GM12865 (cell line): ENCODE measurements at regions not wholly inside any gene's neighbourhood (a gene's known extent, or its start where the extent isn't known, plus 50 kb on each side); places are given as distances from the start of the nearest gene placed in this dataset.

Experiments used
- DNase-seq: peaks from one replicate; pipeline ENCODE4 v3.0.0; 2010; ENCODE audit warnings: low read depth
- H3K4me3 ChIP-seq: 2 replicates; pipeline ENCODE4 v1.5.1; 2011; ENCODE audit warnings: mild to moderate bottlenecking, low read depth, low read length, control low read depth
- TF ChIP-seq, protein P1 (sequence below): IDR thresholded peaks from 2 replicates; pipeline ENCODE4 v1.5.1; 2011; ENCODE audit warnings: low read length, control low read depth, low read depth, inconsistent platforms; ENCODE audit not compliant: insufficient read depth; ENCODE audit errors: missing control alignments

DNA sequence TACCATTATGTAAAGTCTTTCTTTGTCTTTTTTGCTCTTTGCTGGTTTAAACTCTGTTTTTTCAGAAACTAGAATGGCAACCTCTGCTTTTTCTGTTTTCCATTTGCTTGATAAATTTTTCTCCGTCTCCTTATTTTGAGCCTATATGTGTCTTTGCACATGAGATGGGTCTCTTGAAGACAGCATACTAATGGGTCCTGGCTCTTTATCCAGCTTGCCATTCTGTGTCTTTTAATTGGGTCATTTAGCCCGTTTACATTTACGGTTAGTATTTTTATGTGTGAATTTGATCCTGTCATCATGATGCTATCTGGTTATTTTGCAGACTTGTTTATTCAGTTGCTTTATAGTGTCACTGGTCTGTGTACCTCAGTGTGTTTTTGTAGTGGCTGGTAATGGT is 207.9 kb upstream of the TMEM260 start:
- TF ChIP-seq, protein P1, sequence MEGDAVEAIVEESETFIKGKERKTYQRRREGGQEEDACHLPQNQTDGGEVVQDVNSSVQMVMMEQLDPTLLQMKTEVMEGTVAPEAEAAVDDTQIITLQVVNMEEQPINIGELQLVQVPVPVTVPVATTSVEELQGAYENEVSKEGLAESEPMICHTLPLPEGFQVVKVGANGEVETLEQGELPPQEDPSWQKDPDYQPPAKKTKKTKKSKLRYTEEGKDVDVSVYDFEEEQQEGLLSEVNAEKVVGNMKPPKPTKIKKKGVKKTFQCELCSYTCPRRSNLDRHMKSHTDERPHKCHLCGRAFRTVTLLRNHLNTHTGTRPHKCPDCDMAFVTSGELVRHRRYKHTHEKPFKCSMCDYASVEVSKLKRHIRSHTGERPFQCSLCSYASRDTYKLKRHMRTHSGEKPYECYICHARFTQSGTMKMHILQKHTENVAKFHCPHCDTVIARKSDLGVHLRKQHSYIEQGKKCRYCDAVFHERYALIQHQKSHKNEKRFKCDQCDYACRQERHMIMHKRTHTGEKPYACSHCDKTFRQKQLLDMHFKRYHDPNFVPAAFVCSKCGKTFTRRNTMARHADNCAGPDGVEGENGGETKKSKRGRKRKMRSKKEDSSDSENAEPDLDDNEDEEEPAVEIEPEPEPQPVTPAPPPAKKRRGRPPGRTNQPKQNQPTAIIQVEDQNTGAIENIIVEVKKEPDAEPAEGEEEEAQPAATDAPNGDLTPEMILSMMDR, result no peak
- no peak for DNase-seq
- H3K4me3 ChIP-seq, result no peak overlapping the region

- TF ChIP-seq, protein P1, result no peak
- DNase-seq, result no peak
- H3K4me3 ChIP-seq, result no peak overlapping the region
These were observed 205.2 kb upstream of the TMEM260 start for GRCh38 chr14:56374421-56374820.

- DNase-seq, result no peak
- TF ChIP-seq, protein P1, result no peak
- no peak overlapping the region for H3K4me3 ChIP-seq
These were observed 201.6 kb upstream of the TMEM260 start for GRCh38 chr14:56378046-56378445.

DNA sequence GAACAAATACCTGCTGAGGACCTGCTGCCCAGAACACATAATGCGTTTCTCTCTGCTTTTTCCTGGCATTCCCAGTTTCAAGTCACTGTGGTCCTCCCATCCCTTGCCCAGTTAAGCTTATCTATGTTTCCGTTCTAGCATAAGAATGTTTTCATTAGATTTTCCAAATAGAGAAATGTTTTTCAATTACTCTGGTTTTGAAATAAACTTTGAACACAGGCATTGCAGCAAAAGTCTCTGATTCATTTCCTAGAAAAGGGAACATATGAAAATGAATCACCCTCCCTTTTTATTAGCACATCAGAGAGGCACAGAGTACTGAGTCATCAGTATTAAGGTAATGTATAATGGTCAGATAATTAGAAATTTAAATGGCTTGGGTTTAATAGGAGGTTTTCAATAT is 201.1 kb upstream of the TMEM260 start:
- TF ChIP-seq, protein P1, result no peak
- no peak for DNase-seq
- H3K4me3 ChIP-seq, result no peak overlapping the region

GRCh38 chr14:56379956-56380355 is 199.6 kb upstream of the TMEM260 start:
- DNase-seq, result no peak
- TF ChIP-seq, protein P1, result no peak
- H3K4me3 ChIP-seq, result no peak overlapping the region

DNA sequence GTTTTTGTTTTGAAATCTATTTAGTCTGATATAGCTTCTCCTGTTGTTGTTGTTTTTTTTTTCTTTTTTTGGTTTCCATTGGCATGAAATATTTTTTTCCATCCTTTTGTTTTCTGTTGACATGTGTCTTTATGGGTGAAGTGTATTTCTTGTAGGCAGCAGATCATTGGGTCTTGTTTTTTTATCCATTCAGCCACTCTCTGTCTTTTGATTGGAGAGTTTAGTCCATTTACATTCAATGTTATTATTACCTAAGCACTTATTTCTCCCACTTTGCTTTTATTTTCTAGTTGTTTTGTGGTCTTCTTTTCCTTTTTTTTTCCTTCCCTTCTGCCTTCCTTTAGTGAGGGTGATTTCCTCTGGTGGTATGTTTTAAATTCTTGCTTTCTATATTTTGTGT is 193.6 kb upstream of the TMEM260 start:
- TF ChIP-seq, protein P1, result no peak
- no peak overlapping the region for H3K4me3 ChIP-seq
- no peak for DNase-seq

- TF ChIP-seq, protein P1, result no peak
- DNase-seq, result no peak
These were observed 188.7 kb upstream of the TMEM260 start for GRCh38 chr14:56390859-56391258.

More at GRCh38 chr14:56390859-56391258, 188.7 kb upstream of the TMEM260 start:
- no peak overlapping the region for H3K4me3 ChIP-seq
